Heart right ventricle (tissue), 16 donors: ENCODE measurements at regions not wholly inside any gene's neighbourhood (a gene's known extent, or its start where the extent isn't known, plus 50 kb on each side); places are given as distances from the start of the nearest gene placed in this dataset.

Experiments
- ATAC-seq, 8 donors: fragments of 200-7000 bp; cut with Tn5 transposase; one replicate each; pipeline ENCODE4 v1.9.1; 2020; ENCODE audit warnings: mild to moderate bottlenecking in 8 of 8, moderate library complexity in 8 of 8, moderate number of reproducible peaks in 1 of 8
- DNase-seq, 2 donors: peaks; one replicate each; pipeline ENCODE4 v3.0.0-alpha.2; 2020
- H3K27ac ChIP-seq, 10 donors: fragments of 200-600 bp; sonication (generic) in 2 of 10; one replicate each; pipeline versions ENCODE4 v1.5.0 to v1.8.0; 2020 to 2022; ENCODE audit warnings: mild to moderate bottlenecking in 3 of 10
- H3K27me3 ChIP-seq, 7 donors: fragments of 200-600 bp; one replicate each; pipeline ENCODE4 v1.8.0; 2021 to 2022; ENCODE audit warnings: mild to moderate bottlenecking in 2 of 7
- H3K36me3 ChIP-seq, 9 donors: fragments of 200-600 bp; sonication (generic) in 1 of 9; one replicate each; pipeline versions ENCODE4 v1.5.0 to v1.8.0; 2020 to 2022; ENCODE audit warnings: mild to moderate bottlenecking in 2 of 9
- H3K4me1 ChIP-seq, 9 donors: fragments of 200-600 bp; sonication (generic) in 1 of 9; one replicate each; pipeline versions ENCODE4 v1.5.0 to v1.8.0; 2020 to 2022; ENCODE audit warnings: mild to moderate bottlenecking in 4 of 9
- H3K4me3 ChIP-seq, 10 donors: fragments of 200-600 bp; sonication (generic) in 2 of 10; one replicate each; pipeline versions ENCODE4 v1.5.0 to v1.8.0; 2020 to 2022; ENCODE audit warnings: mild to moderate bottlenecking in 7 of 10, moderate library complexity in 2 of 10
- H3K9me3 ChIP-seq, 11 donors: fragments of 200-600 bp in 10 of 11; sonication (generic) in 2 of 11; one replicate each; pipeline versions ENCODE4 v1.5.0 to v1.8.0; 2013 to 2022; ENCODE audit warnings: mild to moderate bottlenecking in 2 of 11, control low read depth in 1 of 11, moderate library complexity in 1 of 11
- WGBS, 2 donors: extraction: QIAGEN DNeasy Blood & Tissue Kit; methylation state at CpG; one replicate each; pipeline ENCODE4 v1.1.7; 2013; ENCODE audit warnings: inconsistent platforms in 1 of 2; 5-methylcytosine and 5-hydroxymethylcytosine counted together
- intact Hi-C, 10 donors: fragments of 100-400 bp; cut with DNase I; formaldehyde crosslinking; loops; one replicate each; pipeline versions ENCODE4 v1.11.1 to v1.14.2; 2022
- TF ChIP-seq, protein P1 (sequence below), 9 donors: fragments of 200-600 bp; sonication (generic) in 2 of 9; IDR thresholded peaks; one replicate each; pipeline versions ENCODE4 v1.5.0 to v1.8.0; 2021 to 2022; ENCODE audit warnings: antibody characterized with exemption in 9 of 9, mild to moderate bottlenecking in 5 of 9, moderate library complexity in 1 of 9
- donor health status: Arrhythmogenic right ventricular cardiomyopathy.
- donor health status: ischemic (EF 13 %, LVEDD 7.1; RV severe dilation, severe dysfunction).
- donor health status: healthy with polysubstance abuse.
- donor health status: DM: no; HTN: yes; CAD: no.
- donor health status: DM: no; HTN: no; CAD: no.
- donor health status: ischemic (EF 25% LVEDD 6.9; RV normal size, moderate dysfunction).
- donor health status: ischemic (EF 25% LVEDD 5.7; RV mildly dilated, moderate dysfunction).
- donor health status: healthy.
- donor health status: DM: yes; HTN: yes; CAD: no.
- donor health status: Ischemic cardiomyopathy.
- donor health status: ischemic (EF 35%, LVEDD 5.7; RV mildly dilated, moderate dysfunction).
- donor health status: nonischemic (EF 11% LVEDD 7.7; RV severe dilation, severe dysfunction).
- donor health status: DM: yes; HTN: yes; CAD: no.
- donor health status: PGD.
- donor health status: ischemic (EF 29% LVEDD 5.4; RV normal size, mild dysfunction).
- donor health status: nonischemic (EF 23%, LVEDD 6.1; RV moderate dilation, normal function).

DNA sequence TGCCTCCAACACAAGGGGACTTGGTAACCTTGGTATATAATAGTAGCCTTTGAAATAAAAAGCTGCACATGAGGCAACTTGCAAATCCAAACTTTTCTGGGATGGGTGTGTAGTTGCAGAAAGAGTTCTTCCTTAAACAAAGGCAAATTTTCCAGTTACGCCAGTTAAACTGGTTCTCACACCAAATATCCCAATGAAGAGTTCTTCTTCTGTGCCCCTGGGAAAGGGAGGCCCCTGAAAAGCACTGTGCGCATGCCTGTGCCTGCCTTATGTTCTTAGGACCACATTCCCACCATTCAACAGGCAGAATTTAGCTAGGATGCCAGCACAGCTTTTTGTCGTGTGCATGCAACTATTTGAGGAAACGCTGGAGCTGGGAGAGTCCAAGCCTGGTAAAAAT, 164.8 kb upstream of the SLC25A13 start:
- no peak overlapping the region for H3K27ac ChIP-seq
- no peaks in the 10 kb centered on the region for H3K27me3 ChIP-seq
- H3K4me3 ChIP-seq, result no peak overlapping the region
- TF ChIP-seq, protein P1, sequence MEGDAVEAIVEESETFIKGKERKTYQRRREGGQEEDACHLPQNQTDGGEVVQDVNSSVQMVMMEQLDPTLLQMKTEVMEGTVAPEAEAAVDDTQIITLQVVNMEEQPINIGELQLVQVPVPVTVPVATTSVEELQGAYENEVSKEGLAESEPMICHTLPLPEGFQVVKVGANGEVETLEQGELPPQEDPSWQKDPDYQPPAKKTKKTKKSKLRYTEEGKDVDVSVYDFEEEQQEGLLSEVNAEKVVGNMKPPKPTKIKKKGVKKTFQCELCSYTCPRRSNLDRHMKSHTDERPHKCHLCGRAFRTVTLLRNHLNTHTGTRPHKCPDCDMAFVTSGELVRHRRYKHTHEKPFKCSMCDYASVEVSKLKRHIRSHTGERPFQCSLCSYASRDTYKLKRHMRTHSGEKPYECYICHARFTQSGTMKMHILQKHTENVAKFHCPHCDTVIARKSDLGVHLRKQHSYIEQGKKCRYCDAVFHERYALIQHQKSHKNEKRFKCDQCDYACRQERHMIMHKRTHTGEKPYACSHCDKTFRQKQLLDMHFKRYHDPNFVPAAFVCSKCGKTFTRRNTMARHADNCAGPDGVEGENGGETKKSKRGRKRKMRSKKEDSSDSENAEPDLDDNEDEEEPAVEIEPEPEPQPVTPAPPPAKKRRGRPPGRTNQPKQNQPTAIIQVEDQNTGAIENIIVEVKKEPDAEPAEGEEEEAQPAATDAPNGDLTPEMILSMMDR (IDR thresholded peaks at IDR 0.05), result no peak
- ATAC-seq (no peak), DNase-seq (no peak)
- no peaks in the 10 kb centered on the region for H3K36me3 ChIP-seq
- WGBS, 2 donors, result 65 to 76% methylated on average over 4 of the region's 4 CpGs
- intact Hi-C loops, result no loop called here
- no peaks in the 10 kb centered on the region for H3K9me3 ChIP-seq
- no peaks in the 10 kb centered on the region for H3K4me1 ChIP-seq

DNA sequence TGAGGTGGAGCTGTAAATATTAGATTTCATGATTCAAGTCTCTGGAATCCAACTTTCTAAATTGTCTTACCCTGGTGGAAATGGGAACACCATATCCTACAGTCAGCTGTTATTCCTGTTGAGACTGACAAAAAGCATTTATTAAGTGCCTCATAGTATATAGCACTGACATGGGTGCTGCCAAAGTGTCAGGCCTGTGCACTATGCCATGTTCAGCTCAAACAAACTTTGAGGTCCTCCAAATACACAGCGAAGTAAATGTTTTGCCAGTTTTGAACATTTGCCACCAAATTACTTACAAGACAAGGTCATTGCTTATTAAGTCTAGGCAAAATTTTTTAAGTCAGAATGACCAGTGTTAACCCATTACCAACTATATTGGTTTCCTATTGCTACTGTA, 162.9 kb upstream of the SLC25A13 start:
- H3K27me3 ChIP-seq, result no peaks in the 10 kb centered on the region
- H3K4me1 ChIP-seq, result no peaks in the 10 kb centered on the region
- DNase-seq, result no peak
- no peaks in the 10 kb centered on the region for H3K9me3 ChIP-seq
- intact Hi-C loops, result no loop called here
- 92 to 100% methylated on average over 1 of the region's 1 CpG for WGBS, 2 donors
- no peaks in the 10 kb centered on the region for H3K36me3 ChIP-seq
- TF ChIP-seq, protein P1 (IDR thresholded peaks at IDR 0.05), result no peak
- H3K27ac ChIP-seq, result no peak overlapping the region
- no peak overlapping the region for H3K4me3 ChIP-seq
- no peak for ATAC-seq

DNA sequence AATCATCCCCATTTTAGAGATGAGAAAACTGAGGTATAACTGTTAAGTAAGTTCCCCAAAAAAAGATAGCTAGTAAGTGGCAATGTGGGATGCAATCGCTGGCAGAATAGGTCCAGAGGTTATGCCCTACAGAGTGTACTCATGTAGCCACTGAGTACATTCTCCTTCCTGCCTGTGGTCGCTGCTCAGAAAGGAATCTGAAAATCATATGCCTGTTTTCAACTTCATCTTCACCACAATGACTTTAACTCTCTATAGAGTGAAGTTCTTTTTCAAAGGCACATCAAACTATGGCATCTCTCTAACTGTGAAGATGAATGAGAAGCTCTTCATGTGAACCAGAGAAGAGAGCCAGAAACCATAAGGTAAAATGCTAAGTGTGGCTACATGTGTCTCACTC, 162.2 kb upstream of the SLC25A13 start:
- no peaks in the 10 kb centered on the region for H3K9me3 ChIP-seq
- TF ChIP-seq, protein P1 (IDR thresholded peaks at IDR 0.05), result no peak
- ATAC-seq, result no peak
- no peaks in the 10 kb centered on the region for H3K4me1 ChIP-seq
- WGBS, 2 donors, result 93% methylated on average over 2 of the region's 2 CpGs
- no peak for DNase-seq
- H3K27me3 ChIP-seq, result no peaks in the 10 kb centered on the region
- intact Hi-C loops, result no loop called here
- no peak overlapping the region for H3K4me3 ChIP-seq
- no peaks in the 10 kb centered on the region for H3K36me3 ChIP-seq
- H3K27ac ChIP-seq, result no peak overlapping the region

DNA sequence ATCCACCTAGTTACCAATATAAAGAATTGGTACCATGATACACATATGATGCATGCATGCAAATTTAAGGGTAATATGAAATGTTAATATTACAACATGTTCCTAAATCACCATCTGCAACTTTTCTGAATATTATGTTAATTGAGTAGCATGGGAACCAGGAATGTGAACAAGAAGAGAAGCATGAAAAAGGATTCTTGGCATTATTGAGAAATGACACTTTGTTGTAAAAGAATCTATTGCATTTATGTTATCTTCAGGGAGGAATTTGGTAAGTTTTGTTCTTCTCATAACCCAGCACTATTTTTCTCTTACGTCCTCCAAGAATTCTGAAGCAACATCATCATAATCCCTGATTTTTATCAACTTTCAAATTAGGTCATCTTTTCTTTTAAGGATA, 159.9 kb upstream of the SLC25A13 start:
- no peaks in the 10 kb centered on the region for H3K36me3 ChIP-seq
- intact Hi-C loops, result no loop called here
- 75 to 78% methylated on average over 1 of the region's 1 CpG for WGBS, 2 donors
- H3K27ac ChIP-seq, result no peak overlapping the region
- H3K4me1 ChIP-seq, result no peaks in the 10 kb centered on the region
- ATAC-seq (no peak), DNase-seq (no peak)
- no peak overlapping the region for H3K4me3 ChIP-seq
- TF ChIP-seq, protein P1 (IDR thresholded peaks at IDR 0.05), result no peak
- no peaks in the 10 kb centered on the region for H3K27me3 ChIP-seq
- H3K9me3 ChIP-seq, result no peaks in the 10 kb centered on the region
